WI38 (cell line): ENCODE measurements at regions not wholly inside any gene's neighbourhood (a gene's known extent, or its start where the extent isn't known, plus 50 kb on each side); places are given as distances from the start of the nearest gene placed in this dataset.

Experiments
- H3K4me3 ChIP-seq: 2 replicates; pipeline ENCODE4 v1.5.1; 2011; ENCODE audit warnings: low read depth, mild to moderate bottlenecking, control low read depth, low read length
- TF ChIP-seq, protein P1 (sequence below): IDR thresholded peaks from 2 replicates; pipeline ENCODE4 v1.5.1; 2012; ENCODE audit warnings: low read depth, mild to moderate bottlenecking, control low read depth, low read length

GRCh38 chr6:92945799-92946198 is 473.6 kb downstream of the EPHA7 start:
- no peak overlapping the region for H3K4me3 ChIP-seq
- TF ChIP-seq, protein P1, sequence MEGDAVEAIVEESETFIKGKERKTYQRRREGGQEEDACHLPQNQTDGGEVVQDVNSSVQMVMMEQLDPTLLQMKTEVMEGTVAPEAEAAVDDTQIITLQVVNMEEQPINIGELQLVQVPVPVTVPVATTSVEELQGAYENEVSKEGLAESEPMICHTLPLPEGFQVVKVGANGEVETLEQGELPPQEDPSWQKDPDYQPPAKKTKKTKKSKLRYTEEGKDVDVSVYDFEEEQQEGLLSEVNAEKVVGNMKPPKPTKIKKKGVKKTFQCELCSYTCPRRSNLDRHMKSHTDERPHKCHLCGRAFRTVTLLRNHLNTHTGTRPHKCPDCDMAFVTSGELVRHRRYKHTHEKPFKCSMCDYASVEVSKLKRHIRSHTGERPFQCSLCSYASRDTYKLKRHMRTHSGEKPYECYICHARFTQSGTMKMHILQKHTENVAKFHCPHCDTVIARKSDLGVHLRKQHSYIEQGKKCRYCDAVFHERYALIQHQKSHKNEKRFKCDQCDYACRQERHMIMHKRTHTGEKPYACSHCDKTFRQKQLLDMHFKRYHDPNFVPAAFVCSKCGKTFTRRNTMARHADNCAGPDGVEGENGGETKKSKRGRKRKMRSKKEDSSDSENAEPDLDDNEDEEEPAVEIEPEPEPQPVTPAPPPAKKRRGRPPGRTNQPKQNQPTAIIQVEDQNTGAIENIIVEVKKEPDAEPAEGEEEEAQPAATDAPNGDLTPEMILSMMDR = no peak

DNA sequence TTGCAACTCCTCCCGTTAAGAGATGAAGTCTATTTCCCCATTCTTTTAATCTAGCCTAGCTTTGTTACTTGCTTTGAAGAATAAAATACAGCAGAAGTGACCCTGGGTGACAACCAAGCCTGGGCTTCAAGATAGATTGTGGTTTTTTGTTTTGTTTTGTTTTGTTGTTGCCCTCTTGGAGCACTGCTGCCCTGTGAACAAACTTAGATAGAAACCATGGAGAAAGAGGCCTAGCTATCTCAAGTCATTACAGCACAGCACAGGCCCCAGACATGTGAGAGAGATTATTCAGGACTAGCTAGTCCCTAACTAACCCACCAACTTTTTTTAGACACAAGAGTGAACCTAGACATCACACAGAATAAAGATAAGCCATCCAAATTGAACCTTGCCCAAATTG is 475.2 kb downstream of the EPHA7 start:
- TF ChIP-seq, protein P1 = no peak
- no peak overlapping the region for H3K4me3 ChIP-seq

- H3K4me3 ChIP-seq = no peak overlapping the region
- TF ChIP-seq, protein P1 = no peak
These were observed 476.8 kb downstream of the EPHA7 start for GRCh38 chr6:92942549-92942948.

GRCh38 chr6:92934625-92935024 is 484.7 kb downstream of the EPHA7 start:
- TF ChIP-seq, protein P1 = no peak
- H3K4me3 ChIP-seq = no peak overlapping the region

DNA sequence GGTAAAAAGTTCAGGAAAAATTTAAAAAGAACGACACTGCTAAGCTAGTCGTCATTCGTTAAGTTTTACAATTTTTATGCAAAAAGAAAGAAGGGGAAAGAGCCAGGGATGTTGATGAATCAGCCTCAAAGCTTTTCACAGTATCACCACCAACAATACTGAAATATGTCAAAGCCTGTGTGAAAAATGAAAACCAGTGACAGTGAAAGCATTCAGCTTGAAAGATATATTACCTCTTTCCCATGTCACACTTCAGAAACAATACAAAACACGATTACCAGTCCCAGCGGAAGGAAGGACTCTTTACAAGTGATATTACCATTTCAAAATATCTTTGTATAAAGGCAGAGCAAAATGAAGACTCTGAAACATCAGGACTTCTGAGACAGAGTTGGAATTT is 489.2 kb downstream of the EPHA7 start:
- H3K4me3 ChIP-seq = no peak overlapping the region
- TF ChIP-seq, protein P1 = no peak

GRCh38 chr6:92922216-92922806 is 497.0 kb downstream of the EPHA7 start:
- no peak overlapping the region for H3K4me3 ChIP-seq
- TF ChIP-seq, protein P1 = no peak

DNA sequence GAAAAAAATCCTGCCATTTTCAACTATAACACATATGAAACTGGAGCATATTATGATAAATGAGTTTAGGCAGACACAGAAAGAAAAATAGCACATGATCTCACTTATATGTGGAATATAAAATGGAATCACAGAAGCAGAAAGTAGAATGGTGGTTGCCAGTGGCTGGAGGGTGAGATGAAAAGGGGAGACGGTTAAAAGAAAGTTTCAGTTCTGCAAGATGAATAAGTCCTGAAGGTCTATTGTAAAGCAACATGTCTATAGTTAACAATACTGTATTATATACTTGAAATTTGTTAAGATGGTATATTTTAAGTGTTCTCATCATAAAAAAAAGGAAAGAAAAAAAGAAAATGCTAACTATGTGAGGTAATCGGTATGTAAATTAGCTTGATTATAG is 503.9 kb downstream of the EPHA7 start:
- TF ChIP-seq, protein P1 = no peak
- no peak overlapping the region for H3K4me3 ChIP-seq
